PFSK-1 (cell line): ENCODE measurements at regions not wholly inside any gene's neighbourhood (a gene's known extent, or its start where the extent isn't known, plus 50 kb on each side); places are given as distances from the start of the nearest gene placed in this dataset.

Experiments
- FOXP2 ChIP-seq: optimal IDR thresholded peaks from 2 replicates; pipeline ENCODE3; 2011; ENCODE audit warnings: borderline replicate concordance, control low read depth, inconsistent platforms; ENCODE audit not compliant: insufficient read depth; ENCODE audit errors: extremely low read length, extremely low read depth
- POLR2AphosphoS5 ChIP-seq: IDR thresholded peaks from 2 replicates; pipeline ENCODE4 v1.6.1; 2012; ENCODE audit warnings: low read depth, mild to moderate bottlenecking, control low read depth, low read length, moderate library complexity
- REST ChIP-seq, 2 experiments: IDR thresholded peaks; 2 replicates each; pipeline versions ENCODE4 v1.6.1 to v1.8.0; 2011 to 2012; ENCODE audit warnings: low read depth in 2 of 2, low read length in 2 of 2, control low read depth in 1 of 2, inconsistent platforms in 1 of 2, mild to moderate bottlenecking in 1 of 2, moderate library complexity in 1 of 2; ENCODE audit not compliant: insufficient read depth in 1 of 2
- SIN3A ChIP-seq: IDR thresholded peaks from 2 replicates; pipeline ENCODE4 v1.6.1; 2012; ENCODE audit warnings: mild to moderate bottlenecking, low read length, moderate library complexity, borderline replicate concordance; ENCODE audit not compliant: insufficient read depth
- TAF1 ChIP-seq: IDR thresholded peaks from 2 replicates; pipeline ENCODE4 v1.6.1; 2012; ENCODE audit warnings: low read length, control low read depth, borderline replicate concordance; ENCODE audit not compliant: insufficient read depth

GRCh38 chr4:144296941-144297340 is 156.4 kb upstream of the GYPA start:
- TF ChIP-seq FOXP2 (no peak), SIN3A (no peak), POLR2AphosphoS5 (no peak), REST (IDR thresholded peaks at IDR 0.05; ENCODE audit: insufficient read depth in 1 of 2, low read depth in 2 of 2, low read length in 2 of 2) (no peak), TAF1 (no peak)

- TF ChIP-seq SIN3A (no peak), REST (IDR thresholded peaks at IDR 0.05; ENCODE audit: insufficient read depth in 1 of 2, low read depth in 2 of 2, low read length in 2 of 2) (no peak), FOXP2 (no peak), TAF1 (no peak), POLR2AphosphoS5 (no peak)
Measured at GRCh38 chr4:144298519-144298918, 158.0 kb upstream of the GYPA start.

- TF ChIP-seq SIN3A = no peak
- TF ChIP-seq REST (IDR thresholded peaks at IDR 0.05; ENCODE audit: insufficient read depth in 1 of 2, low read depth in 2 of 2, low read length in 2 of 2) = no peak
- no peak for TF ChIP-seq POLR2AphosphoS5
- no peak for TF ChIP-seq TAF1
- no peak for TF ChIP-seq FOXP2
Measured at GRCh38 chr4:144300616-144301015, 160.1 kb upstream of the GYPA start.

- no peak for TF ChIP-seq REST (IDR thresholded peaks at IDR 0.05; ENCODE audit: insufficient read depth in 1 of 2, low read depth in 2 of 2, low read length in 2 of 2)
- TF ChIP-seq SIN3A = no peak
- no peak for TF ChIP-seq POLR2AphosphoS5
- no peak for TF ChIP-seq FOXP2
- TF ChIP-seq TAF1 = no peak
Measured at GRCh38 chr4:144302704-144303536, 162.4 kb upstream of the GYPA start.
